Nephron (organoid): ENCODE measurements at regions not wholly inside any gene's neighbourhood (a gene's known extent, or its start where the extent isn't known, plus 50 kb on each side); places are given as distances from the start of the nearest gene placed in this dataset.
"Not testable (repeated sequence)": the region's sequence is repeated elsewhere in the genome, so short reads cannot be mapped to it uniquely, and the experiment has no call there.

Source experiments
- H3K27ac Mint-ChIP-seq, 3 experiments: 2 replicates each; pipeline ENCODE4 v1.8.0; 2020; ENCODE audit warnings: mixed read lengths in 3 of 3, mild to moderate bottlenecking in 2 of 3, moderate library complexity in 1 of 3
- H3K27me3 Mint-ChIP-seq: 2 replicates; pipeline ENCODE4 v1.8.0; 2021; ENCODE audit warnings: low read depth, mild to moderate bottlenecking, moderate library complexity, mixed read lengths
- H3K36me3 Mint-ChIP-seq: 2 replicates; pipeline ENCODE4 v1.8.0; 2020; ENCODE audit warnings: low read depth, mixed read lengths
- H3K4me1 Mint-ChIP-seq: 2 replicates; pipeline ENCODE4 v1.8.0; 2020; ENCODE audit warnings: mixed read lengths
- H3K4me3 Mint-ChIP-seq, 3 experiments: 2 replicates each; pipeline ENCODE4 v1.8.0; 2020; ENCODE audit warnings: mild to moderate bottlenecking in 3 of 3, mixed read lengths in 3 of 3, moderate library complexity in 2 of 3
- H3K9me3 Mint-ChIP-seq: 2 replicates; pipeline ENCODE4 v1.8.0; 2020; ENCODE audit warnings: mixed read lengths
- CTCF ChIP-seq, 3 experiments: fragments of 200-600 bp; sonication (generic); IDR thresholded peaks; one replicate each; pipeline ENCODE4 v1.5.0; 2021; ENCODE audit warnings: antibody characterized with exemption in 3 of 3; ENCODE audit not compliant: unreplicated experiment in 3 of 3

DNA sequence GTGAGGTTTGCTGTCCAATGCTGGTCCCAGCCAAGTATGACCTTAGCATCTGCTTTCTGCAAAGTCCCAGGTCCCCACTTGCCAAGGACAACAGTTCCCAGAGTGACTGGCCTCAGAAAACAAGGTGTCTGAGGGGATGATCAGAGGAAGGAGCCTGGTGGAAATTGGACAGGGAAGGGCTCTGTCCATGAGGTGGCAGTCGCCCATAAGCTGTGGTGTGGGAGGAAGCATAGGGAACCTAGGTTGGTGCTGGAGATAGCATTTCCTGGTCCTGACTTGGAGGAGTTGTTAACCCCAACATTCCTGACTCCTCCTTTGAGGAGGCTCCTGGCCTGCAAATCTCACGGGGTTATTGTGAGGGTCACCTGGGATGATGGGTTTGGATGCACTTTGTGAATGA is 77.8 kb downstream of the LIMS4 start:
- H3K4me3 Mint-ChIP-seq, H3K36me3 Mint-ChIP-seq, H3K4me1 Mint-ChIP-seq, H3K9me3 Mint-ChIP-seq, H3K27me3 Mint-ChIP-seq, H3K27ac Mint-ChIP-seq: not testable (repeated sequence)

- not testable (repeated sequence) for H3K4me1 Mint-ChIP-seq, H3K27ac Mint-ChIP-seq, H3K9me3 Mint-ChIP-seq, H3K36me3 Mint-ChIP-seq, H3K4me3 Mint-ChIP-seq, H3K27me3 Mint-ChIP-seq
These were observed 80.2 kb downstream of the LIMS4 start for GRCh38 chr2:110392366-110392765.

GRCh38 chr2:110391035-110391418 is 81.6 kb downstream of the LIMS4 start:
- H3K36me3 Mint-ChIP-seq, H3K9me3 Mint-ChIP-seq, H3K27me3 Mint-ChIP-seq, H3K4me3 Mint-ChIP-seq, H3K27ac Mint-ChIP-seq, H3K4me1 Mint-ChIP-seq: not testable (repeated sequence)

DNA sequence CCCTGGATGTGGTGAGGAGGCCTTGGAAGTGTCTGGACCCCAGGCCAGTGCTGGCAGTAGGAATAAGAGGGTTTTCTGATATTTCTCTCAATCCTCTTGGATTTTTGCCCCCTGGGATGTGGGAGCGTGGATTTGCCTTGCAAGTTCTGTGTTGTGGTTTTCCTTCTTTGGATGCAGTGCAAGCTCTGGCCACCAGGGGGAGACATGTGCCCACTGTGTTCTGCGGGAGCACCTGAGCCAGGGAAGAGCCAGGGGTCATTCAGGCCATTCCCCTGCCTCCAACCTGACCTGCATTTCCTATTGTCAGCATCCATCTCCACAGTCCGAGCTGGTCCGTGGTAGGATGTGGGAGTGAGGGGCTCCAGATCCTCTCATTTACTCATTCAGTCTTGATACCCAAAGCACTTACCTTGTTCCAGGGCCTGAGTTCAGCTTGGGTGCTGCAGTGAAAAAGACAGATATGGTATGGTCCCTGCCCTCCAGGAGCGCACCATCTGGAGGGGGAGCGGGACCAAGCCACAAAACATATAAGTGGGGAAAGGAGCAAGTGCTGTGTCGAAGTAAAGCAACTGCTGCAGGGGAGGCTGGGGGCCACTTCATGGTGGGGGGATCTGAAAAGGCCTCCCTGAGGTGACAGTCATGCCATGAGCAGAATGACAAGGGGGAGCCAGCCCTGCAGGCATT is 82.1 kb downstream of the LIMS4 start:
- not testable (repeated sequence) for H3K27me3 Mint-ChIP-seq, H3K4me3 Mint-ChIP-seq, H3K4me1 Mint-ChIP-seq, H3K36me3 Mint-ChIP-seq, H3K9me3 Mint-ChIP-seq, H3K27ac Mint-ChIP-seq
- TF ChIP-seq CTCF (IDR thresholded peaks at IDR 0.05; ENCODE audit: unreplicated experiment in 3 of 3), result peak in 1 of 3 experiments; percentile 12

GRCh38 chr2:110387044-110387443 is 85.6 kb downstream of the LIMS4 start:
- H3K4me3 Mint-ChIP-seq, H3K27ac Mint-ChIP-seq, H3K4me1 Mint-ChIP-seq, H3K27me3 Mint-ChIP-seq, H3K36me3 Mint-ChIP-seq, H3K9me3 Mint-ChIP-seq: not testable (repeated sequence)

GRCh38 chr2:110386546-110386945 is 86.1 kb downstream of the LIMS4 start:
- H3K36me3 Mint-ChIP-seq, result not testable (repeated sequence)

GRCh38 chr2:110384736-110385119 is 87.9 kb downstream of the LIMS4 start:
- not testable (repeated sequence) for H3K4me1 Mint-ChIP-seq, H3K9me3 Mint-ChIP-seq, H3K27me3 Mint-ChIP-seq, H3K27ac Mint-ChIP-seq, H3K36me3 Mint-ChIP-seq, H3K4me3 Mint-ChIP-seq

More at GRCh38 chr2:110386546-110386945, 86.1 kb downstream of the LIMS4 start:
- H3K27ac Mint-ChIP-seq, H3K4me3 Mint-ChIP-seq, H3K4me1 Mint-ChIP-seq, H3K9me3 Mint-ChIP-seq, H3K27me3 Mint-ChIP-seq: not testable (repeated sequence)

- not testable (repeated sequence) for H3K4me3 Mint-ChIP-seq, H3K9me3 Mint-ChIP-seq, H3K36me3 Mint-ChIP-seq, H3K27me3 Mint-ChIP-seq, H3K27ac Mint-ChIP-seq, H3K4me1 Mint-ChIP-seq
These were observed 88.4 kb downstream of the LIMS4 start for GRCh38 chr2:110384109-110384735.

- not testable (repeated sequence) for H3K4me1 Mint-ChIP-seq, H3K36me3 Mint-ChIP-seq, H3K27ac Mint-ChIP-seq, H3K9me3 Mint-ChIP-seq, H3K27me3 Mint-ChIP-seq, H3K4me3 Mint-ChIP-seq
These were observed 89.2 kb downstream of the LIMS4 start for GRCh38 chr2:110383163-110384048.

- not testable (repeated sequence) for H3K4me3 Mint-ChIP-seq
These were observed 99.1 kb downstream of the LIMS4 start for GRCh38 chr2:110373519-110373918.

DNA sequence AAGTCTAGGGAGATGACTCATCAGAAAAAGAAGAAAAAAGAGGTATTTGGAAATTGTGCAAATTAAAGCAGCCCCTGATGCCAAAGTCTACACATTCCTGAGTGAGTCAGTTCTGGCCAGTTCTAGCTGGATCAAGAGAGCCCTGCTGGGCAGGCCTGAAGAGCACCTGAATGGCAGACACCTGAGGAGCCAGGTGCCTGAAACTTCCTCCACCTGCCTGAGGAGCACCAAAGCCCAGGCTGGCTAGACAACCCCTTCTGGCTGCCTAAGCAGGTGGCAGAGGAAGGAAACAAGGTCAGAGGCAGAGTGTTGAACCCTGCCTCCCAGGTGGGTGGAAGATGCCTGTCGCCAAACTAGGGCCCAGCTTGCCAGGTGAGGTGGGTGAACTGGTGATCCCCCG is 101.0 kb downstream of the LIMS4 start:
- H3K4me3 Mint-ChIP-seq, H3K9me3 Mint-ChIP-seq, H3K27me3 Mint-ChIP-seq, H3K27ac Mint-ChIP-seq, H3K36me3 Mint-ChIP-seq, H3K4me1 Mint-ChIP-seq: not testable (repeated sequence)

More at GRCh38 chr2:110373519-110373918, 99.1 kb downstream of the LIMS4 start:
- not testable (repeated sequence) for H3K27ac Mint-ChIP-seq, H3K36me3 Mint-ChIP-seq, H3K9me3 Mint-ChIP-seq, H3K4me1 Mint-ChIP-seq, H3K27me3 Mint-ChIP-seq

- H3K27me3 Mint-ChIP-seq, H3K4me3 Mint-ChIP-seq, H3K9me3 Mint-ChIP-seq, H3K27ac Mint-ChIP-seq, H3K4me1 Mint-ChIP-seq, H3K36me3 Mint-ChIP-seq: not testable (repeated sequence)
These were observed 115.0 kb downstream of the LIMS4 start for GRCh38 chr2:110357616-110358015.

DNA sequence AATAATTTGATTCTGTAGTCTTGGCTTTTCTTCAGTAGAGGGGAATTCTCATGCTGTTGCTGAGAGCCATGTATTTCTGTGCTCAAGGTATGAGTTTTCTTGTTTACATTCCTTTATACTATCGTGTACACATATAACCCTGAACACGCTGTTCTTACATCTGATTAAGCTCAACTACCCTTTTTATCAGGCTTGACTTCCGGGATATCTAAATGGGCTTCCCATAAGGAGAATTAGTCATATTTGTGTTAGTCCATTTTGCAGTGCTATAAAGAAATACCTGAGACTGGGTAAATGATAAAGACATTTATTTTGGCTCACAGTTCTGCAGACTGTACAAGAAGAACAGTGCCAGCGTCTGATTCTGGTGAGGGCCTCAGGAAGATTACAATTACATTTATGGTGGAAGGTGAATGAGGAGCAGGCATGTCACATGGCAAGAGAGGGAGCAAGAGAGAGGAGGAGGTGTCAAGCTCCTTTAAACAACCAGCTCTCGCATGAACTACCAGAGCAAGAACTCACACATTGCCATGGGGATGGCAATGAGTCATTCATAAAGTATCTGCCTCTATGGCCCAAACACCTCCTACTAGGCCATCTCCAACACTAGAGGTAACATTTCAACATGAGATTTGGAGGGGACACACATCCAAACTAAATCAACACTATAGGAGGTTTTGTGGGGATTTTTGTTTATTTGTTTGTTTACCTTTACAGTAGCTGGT is 118.2 kb downstream of the LIMS4 start:
- not testable (repeated sequence) for H3K9me3 Mint-ChIP-seq, H3K4me1 Mint-ChIP-seq, H3K27ac Mint-ChIP-seq, H3K4me3 Mint-ChIP-seq, H3K27me3 Mint-ChIP-seq, H3K36me3 Mint-ChIP-seq

DNA sequence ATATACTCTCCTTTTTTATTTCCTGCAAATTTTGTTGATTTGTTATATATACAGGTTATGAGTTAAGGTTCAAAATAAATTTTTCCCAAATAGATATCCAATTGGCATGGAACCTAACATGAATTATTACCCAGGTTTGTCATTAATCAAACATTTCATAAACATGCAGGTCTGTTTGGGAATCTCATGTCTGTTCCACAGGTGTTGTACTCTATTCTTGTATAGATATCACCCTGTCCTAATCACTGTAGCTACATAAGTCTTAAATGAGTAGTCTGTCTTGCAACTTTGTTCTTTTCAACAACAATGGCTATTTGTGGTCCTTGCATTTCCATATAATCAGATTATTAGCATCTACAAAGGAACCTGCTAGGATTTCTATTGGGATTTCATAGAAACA is 121.9 kb downstream of the LIMS4 start:
- not testable (repeated sequence) for H3K9me3 Mint-ChIP-seq, H3K27me3 Mint-ChIP-seq, H3K27ac Mint-ChIP-seq, H3K4me3 Mint-ChIP-seq, H3K36me3 Mint-ChIP-seq, H3K4me1 Mint-ChIP-seq
